NCI-H187 (cell line): ENCODE measurements at regions not wholly inside any gene's neighbourhood (a gene's known extent, or its start where the extent isn't known, plus 50 kb on each side); places are given as distances from the start of the nearest gene placed in this dataset.
A peak's percentile ranks its signal among the peaks of the same experiment; 100 is the strongest.
"Not testable (repeated sequence)": the region's sequence is repeated elsewhere in the genome, so short reads cannot be mapped to it uniquely, and the experiment has no call there.

Experiments
- DNase-seq, 2 experiments: peaks; one replicate each; lab custom pipeline; 2025; lab: John Stamatoyannopoulos, UW

GRCh38 chr20:4635781-4636180 is 50.5 kb upstream of the PRNP start:
- no peak for DNase-seq

GRCh38 chr20:4635342-4635741 is 50.9 kb upstream of the PRNP start:
- DNase-seq, result no peak

- no peak for DNase-seq
Observed at GRCh38 chr20:4633780-4634179, 52.5 kb upstream of the PRNP start.

GRCh38 chr20:4633379-4633778 is 52.9 kb upstream of the PRNP start:
- no peak for DNase-seq

GRCh38 chr20:4632876-4633275 is 53.4 kb upstream of the PRNP start:
- DNase-seq, result no peak

GRCh38 chr20:4626228-4626627 is 60.0 kb upstream of the PRNP start:
- no peak for DNase-seq

- no peak for DNase-seq
Observed at GRCh38 chr20:4625687-4626086, 60.6 kb upstream of the PRNP start.

- not testable (repeated sequence) for DNase-seq
Observed at GRCh38 chr20:4624675-4625336, 61.5 kb upstream of the PRNP start.

GRCh38 chr20:4619144-4619543 is 67.1 kb upstream of the PRNP start:
- not testable (repeated sequence) for DNase-seq

- no peak for DNase-seq
Observed at GRCh38 chr20:4617484-4617883, 68.8 kb upstream of the PRNP start.

GRCh38 chr20:4617019-4617418 is 69.2 kb upstream of the PRNP start:
- no peak for DNase-seq

GRCh38 chr20:4613718-4614620 is 72.3 kb upstream of the PRNP start:
- peak; percentile 48 to 68 for DNase-seq

GRCh38 chr20:4613184-4613583 is 73.1 kb upstream of the PRNP start:
- no peak for DNase-seq

- DNase-seq, result no peak
Observed at GRCh38 chr20:4610871-4611270, 75.4 kb upstream of the PRNP start.

GRCh38 chr20:4609511-4609910 is 76.7 kb upstream of the PRNP start:
- no peak for DNase-seq

GRCh38 chr20:4608861-4609260 is 77.4 kb upstream of the PRNP start:
- DNase-seq, result no peak

GRCh38 chr20:4607287-4607713 is 79.0 kb upstream of the PRNP start:
- DNase-seq, result peak in 1 of 2 experiments; percentile 46

GRCh38 chr20:4606051-4606450 is 80.2 kb upstream of the PRNP start:
- no peak for DNase-seq

GRCh38 chr20:4605166-4605565 is 81.1 kb upstream of the PRNP start:
- no peak for DNase-seq

GRCh38 chr20:4604580-4604979 is 81.7 kb upstream of the PRNP start:
- no peak for DNase-seq

- no peak for DNase-seq
Observed at GRCh38 chr20:4603724-4604123, 82.5 kb upstream of the PRNP start.

GRCh38 chr20:4602297-4602631 is 84.0 kb upstream of the PRNP start:
- DNase-seq, result no peak

GRCh38 chr20:4601630-4602296 is 84.5 kb upstream of the PRNP start:
- DNase-seq, result no peak
